Fibroblast of pulmonary artery (primary cell): ENCODE measurements at regions not wholly inside any gene's neighbourhood (a gene's known extent, or its start where the extent isn't known, plus 50 kb on each side); places are given as distances from the start of the nearest gene placed in this dataset.
A peak's percentile ranks its signal among the peaks of the same experiment; 100 is the strongest.

Source experiments
- DNase-seq: peaks from one replicate; pipeline ENCODE4 v3.0.0-alpha.2; 2010; ENCODE audit warnings: low read depth
- H3K4me3 ChIP-seq: replicated peaks from 2 replicates; pipeline ENCODE4 v1.5.1; 2011; ENCODE audit warnings: low read depth, mild to moderate bottlenecking, control low read depth, low read length, moderate library complexity
- TF ChIP-seq, protein P1 (sequence below): IDR thresholded peaks from 2 replicates; pipeline ENCODE4 v1.5.1; 2011; ENCODE audit warnings: mild to moderate bottlenecking, control low read depth, low read length, inconsistent platforms; ENCODE audit errors: missing control alignments

DNA sequence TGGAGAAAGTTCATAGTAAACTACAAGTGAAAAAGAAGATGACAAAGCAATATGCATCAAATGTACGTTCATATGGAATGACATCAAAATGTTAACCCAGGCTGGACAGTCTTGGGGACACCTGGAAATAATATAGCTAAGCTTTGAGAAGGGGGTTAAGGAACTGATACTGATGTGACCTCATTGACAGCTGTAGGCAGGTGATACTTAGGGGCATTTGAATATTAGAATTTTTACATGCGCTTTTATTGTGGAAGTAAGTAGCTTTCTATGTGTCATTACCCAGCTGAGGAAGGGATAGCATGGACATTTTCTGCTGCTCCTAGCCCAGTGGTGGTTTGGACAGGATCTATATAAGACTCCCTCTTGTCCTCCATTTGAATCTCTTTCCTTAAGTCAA lies 299.7 kb downstream of the CWC27 start:
- DNase-seq = no peak
- TF ChIP-seq, protein P1, sequence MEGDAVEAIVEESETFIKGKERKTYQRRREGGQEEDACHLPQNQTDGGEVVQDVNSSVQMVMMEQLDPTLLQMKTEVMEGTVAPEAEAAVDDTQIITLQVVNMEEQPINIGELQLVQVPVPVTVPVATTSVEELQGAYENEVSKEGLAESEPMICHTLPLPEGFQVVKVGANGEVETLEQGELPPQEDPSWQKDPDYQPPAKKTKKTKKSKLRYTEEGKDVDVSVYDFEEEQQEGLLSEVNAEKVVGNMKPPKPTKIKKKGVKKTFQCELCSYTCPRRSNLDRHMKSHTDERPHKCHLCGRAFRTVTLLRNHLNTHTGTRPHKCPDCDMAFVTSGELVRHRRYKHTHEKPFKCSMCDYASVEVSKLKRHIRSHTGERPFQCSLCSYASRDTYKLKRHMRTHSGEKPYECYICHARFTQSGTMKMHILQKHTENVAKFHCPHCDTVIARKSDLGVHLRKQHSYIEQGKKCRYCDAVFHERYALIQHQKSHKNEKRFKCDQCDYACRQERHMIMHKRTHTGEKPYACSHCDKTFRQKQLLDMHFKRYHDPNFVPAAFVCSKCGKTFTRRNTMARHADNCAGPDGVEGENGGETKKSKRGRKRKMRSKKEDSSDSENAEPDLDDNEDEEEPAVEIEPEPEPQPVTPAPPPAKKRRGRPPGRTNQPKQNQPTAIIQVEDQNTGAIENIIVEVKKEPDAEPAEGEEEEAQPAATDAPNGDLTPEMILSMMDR = no peak
- H3K4me3 ChIP-seq = no peak overlapping the region

DNA sequence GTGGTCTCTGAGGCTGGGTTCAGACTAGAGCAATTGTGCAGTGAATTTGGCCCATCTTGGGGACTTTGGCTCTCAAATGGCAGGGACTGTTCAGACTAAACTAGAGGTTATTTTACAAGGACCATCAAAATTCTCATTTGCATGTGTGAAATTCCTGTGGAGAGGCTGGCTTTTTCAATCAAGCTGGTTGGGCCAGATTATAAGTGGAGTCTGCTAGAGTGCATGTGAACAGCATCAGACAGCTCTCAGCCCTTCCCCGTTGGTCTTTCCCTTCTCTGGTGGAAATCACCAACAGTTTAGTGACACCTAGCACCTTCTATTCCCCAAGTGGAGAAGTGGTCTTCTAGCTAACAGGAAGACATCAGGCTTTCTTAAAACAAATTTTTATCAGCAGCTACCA lies 301.3 kb downstream of the CWC27 start:
- no peak for DNase-seq
- TF ChIP-seq, protein P1 = no peak
- H3K4me3 ChIP-seq = no peak overlapping the region

DNA sequence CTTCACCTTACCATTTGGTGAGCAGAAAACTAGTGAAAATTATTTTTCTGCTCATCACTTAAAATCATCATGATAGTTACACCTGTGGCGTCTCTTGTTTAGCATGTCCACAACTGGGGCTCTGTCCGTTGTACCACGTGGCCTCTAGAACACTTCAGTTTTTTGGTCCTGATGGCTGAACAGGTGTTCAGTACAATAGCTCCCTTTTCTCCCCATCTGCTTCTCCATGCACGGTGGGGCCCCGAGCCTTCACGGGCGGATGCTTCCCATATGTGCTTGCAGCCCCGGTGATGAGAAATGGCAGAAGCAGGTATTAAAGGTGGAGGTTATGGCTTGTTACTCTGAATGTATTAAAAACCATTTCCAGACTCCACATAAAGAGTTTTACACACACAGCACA lies 304.1 kb downstream of the CWC27 start:
- TF ChIP-seq, protein P1 = no peak
- H3K4me3 ChIP-seq = no peak overlapping the region
- DNase-seq = no peak

DNA sequence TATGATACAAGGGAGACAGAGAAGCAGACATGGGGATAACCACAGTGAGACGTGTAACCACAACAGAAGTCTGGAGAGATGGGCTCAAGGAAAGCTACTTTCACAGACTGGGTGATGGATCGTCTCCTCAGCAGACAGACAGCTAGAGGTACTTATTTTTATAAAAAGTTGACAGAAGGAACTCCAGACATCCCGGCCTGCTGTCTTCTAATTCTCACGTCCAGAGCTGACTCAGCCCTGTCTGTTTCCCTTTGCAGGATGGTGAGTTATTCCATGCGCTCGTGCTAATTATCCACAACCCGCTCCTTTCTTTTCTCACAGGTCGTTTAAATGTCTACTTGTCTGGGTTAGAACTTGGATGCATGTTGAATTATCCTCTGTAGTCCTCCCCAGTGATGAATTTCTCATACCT lies 304.5 kb downstream of the CWC27 start:
- TF ChIP-seq, protein P1 = no peak
- DNase-seq = peak; percentile 3
- H3K4me3 ChIP-seq = no peak overlapping the region

DNA sequence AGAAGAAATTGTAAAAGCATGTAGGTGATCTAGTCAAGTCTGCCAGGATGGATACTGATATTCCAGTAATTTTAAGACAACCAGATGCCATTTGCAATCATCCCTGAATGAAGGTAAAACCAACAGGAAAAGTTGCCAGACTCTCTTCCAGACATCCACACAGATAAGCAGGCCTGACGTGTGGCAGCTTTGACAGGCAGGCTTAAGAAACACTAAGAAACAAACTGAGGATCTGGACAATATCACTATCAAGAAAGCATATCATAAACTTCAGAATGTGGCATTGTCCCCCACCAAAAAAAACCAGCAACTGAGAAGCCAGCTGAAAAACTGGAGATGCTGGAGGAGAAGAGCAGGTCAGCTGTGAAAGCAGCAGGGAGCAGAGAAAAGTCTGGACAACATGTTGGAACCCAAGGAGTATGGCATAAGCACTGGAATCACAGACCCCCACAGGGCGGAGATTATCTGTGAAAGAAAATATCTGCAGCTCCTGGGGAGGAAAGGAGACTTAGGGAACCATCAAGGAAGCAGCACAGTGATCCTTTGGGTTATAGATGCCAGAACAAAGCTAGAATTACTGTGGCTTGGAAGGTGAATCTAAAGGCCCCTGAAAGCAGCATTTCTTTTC lies 307.0 kb downstream of the CWC27 start:
- TF ChIP-seq, protein P1 = no peak
- DNase-seq = peak; percentile 8
- no peak overlapping the region for H3K4me3 ChIP-seq

DNA sequence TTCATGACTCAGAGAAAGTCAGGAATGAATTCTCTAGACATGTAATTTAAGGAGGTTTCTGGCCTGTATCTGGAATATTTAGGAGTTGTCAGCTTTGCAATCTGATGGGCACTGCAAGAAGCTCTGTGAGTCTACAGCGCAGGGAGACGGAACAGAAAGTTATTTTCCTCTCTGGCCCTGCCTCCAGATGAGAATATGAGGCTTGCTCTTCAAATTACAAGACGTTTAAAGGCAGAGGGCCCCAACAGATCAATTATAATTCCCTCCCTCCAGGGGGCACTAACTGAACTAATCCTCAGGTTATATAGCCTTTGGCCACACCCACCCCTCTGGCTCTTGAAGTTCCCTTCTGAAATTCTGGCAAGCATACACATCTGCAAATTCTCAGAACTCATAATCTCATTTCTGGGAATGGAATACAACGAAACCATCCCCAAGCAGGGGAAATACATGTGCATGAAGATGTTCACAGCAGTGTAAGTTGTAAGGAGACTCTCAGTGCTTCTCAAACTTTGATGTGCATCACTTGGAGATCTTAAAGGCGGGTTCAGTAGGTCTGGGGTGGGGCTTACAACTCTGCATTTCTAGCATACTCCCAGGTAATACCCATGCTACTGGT lies 307.6 kb downstream of the CWC27 start:
- peak; percentile 91 for DNase-seq
- TF ChIP-seq, protein P1 = peak; percentile 51
- H3K4me3 ChIP-seq = no peak overlapping the region

DNA sequence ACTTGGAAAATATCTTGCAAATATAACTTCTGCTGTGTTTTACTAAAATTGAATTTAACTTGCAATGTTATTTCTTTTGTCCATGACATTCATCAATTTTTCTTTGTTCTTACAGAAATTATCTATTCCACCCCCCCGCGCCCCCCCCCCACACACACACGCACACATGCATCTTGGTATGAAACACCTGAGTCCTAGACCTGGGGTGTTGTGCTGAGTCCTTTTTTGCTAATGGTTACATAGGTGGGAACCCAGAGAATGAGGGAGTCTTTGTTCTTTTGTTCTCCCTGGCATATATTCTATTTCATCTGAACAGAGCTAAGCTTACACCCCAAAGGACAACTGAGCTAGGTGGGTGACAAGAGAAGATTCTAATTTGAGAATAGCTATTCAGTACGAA lies 308.9 kb downstream of the CWC27 start:
- no peak for DNase-seq
- TF ChIP-seq, protein P1 = no peak
- H3K4me3 ChIP-seq = no peak overlapping the region
